ENCODE measurements at regions not wholly inside any gene's neighbourhood (a gene's known extent, or its start where the extent isn't known, plus 50 kb on each side); places are given as distances from the start of the nearest gene placed in this dataset.

GRCh38 chr2:154532763-154533162, 165.7 kb upstream of the KCNJ3 start:
- H3K27ac Mint-ChIP-seq (ENCODE audit: unreplicated experiment), result no peak overlapping the region
- no peak overlapping the region for H3K4me3 Mint-ChIP-seq (ENCODE audit: unreplicated experiment)
- no peak for DNase-seq (ENCODE audit: extremely low spot score, unreplicated experiment)
- H3K36me3 Mint-ChIP-seq (ENCODE audit: unreplicated experiment), result no peaks in the 10 kb centered on the region
- peaks cover 4% of the 10 kb centered on the region for H3K27me3 Mint-ChIP-seq (ENCODE audit: unreplicated experiment)
- TF ChIP-seq, protein P1, sequence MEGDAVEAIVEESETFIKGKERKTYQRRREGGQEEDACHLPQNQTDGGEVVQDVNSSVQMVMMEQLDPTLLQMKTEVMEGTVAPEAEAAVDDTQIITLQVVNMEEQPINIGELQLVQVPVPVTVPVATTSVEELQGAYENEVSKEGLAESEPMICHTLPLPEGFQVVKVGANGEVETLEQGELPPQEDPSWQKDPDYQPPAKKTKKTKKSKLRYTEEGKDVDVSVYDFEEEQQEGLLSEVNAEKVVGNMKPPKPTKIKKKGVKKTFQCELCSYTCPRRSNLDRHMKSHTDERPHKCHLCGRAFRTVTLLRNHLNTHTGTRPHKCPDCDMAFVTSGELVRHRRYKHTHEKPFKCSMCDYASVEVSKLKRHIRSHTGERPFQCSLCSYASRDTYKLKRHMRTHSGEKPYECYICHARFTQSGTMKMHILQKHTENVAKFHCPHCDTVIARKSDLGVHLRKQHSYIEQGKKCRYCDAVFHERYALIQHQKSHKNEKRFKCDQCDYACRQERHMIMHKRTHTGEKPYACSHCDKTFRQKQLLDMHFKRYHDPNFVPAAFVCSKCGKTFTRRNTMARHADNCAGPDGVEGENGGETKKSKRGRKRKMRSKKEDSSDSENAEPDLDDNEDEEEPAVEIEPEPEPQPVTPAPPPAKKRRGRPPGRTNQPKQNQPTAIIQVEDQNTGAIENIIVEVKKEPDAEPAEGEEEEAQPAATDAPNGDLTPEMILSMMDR (IDR thresholded peaks at IDR 0.05), result no peak
- no peaks in the 10 kb centered on the region for H3K4me1 Mint-ChIP-seq (ENCODE audit: unreplicated experiment)
- no peaks in the 10 kb centered on the region for H3K9me3 Mint-ChIP-seq (ENCODE audit: unreplicated experiment)

GRCh38 chr2:154533300-154533940, 165.1 kb upstream of the KCNJ3 start:
- H3K27me3 Mint-ChIP-seq (ENCODE audit: unreplicated experiment), result peaks cover 8% of the 10 kb centered on the region
- no peak for DNase-seq (ENCODE audit: extremely low spot score, unreplicated experiment)
- H3K9me3 Mint-ChIP-seq (ENCODE audit: unreplicated experiment), result no peaks in the 10 kb centered on the region
- H3K4me1 Mint-ChIP-seq (ENCODE audit: unreplicated experiment), result no peaks in the 10 kb centered on the region
- no peaks in the 10 kb centered on the region for H3K36me3 Mint-ChIP-seq (ENCODE audit: unreplicated experiment)
- no peak overlapping the region for H3K27ac Mint-ChIP-seq (ENCODE audit: unreplicated experiment)
- TF ChIP-seq, protein P1 (IDR thresholded peaks at IDR 0.05), result no peak
- no peak overlapping the region for H3K4me3 Mint-ChIP-seq (ENCODE audit: unreplicated experiment)

- Mint-ChIP-seq H3K27me3 (ENCODE audit: unreplicated experiment) (peaks cover 8% of the 10 kb centered on the region), H3K4me3 (ENCODE audit: unreplicated experiment) (no peak overlapping the region), H3K36me3 (ENCODE audit: unreplicated experiment) (no peaks in the 10 kb centered on the region), H3K4me1 (ENCODE audit: unreplicated experiment) (no peaks in the 10 kb centered on the region), H3K9me3 (ENCODE audit: unreplicated experiment) (no peaks in the 10 kb centered on the region), H3K27ac (ENCODE audit: unreplicated experiment) (no peak overlapping the region)
- no peak for DNase-seq (ENCODE audit: extremely low spot score, unreplicated experiment)
- TF ChIP-seq, protein P1 (IDR thresholded peaks at IDR 0.05), result no peak
These were observed 161.5 kb upstream of the KCNJ3 start for GRCh38 chr2:154537024-154537423.

- TF ChIP-seq, protein P1 (IDR thresholded peaks at IDR 0.05), result no peak
- Mint-ChIP-seq H3K4me1 (ENCODE audit: unreplicated experiment) (no peaks in the 10 kb centered on the region), H3K9me3 (ENCODE audit: unreplicated experiment) (no peaks in the 10 kb centered on the region), H3K36me3 (ENCODE audit: unreplicated experiment) (no peaks in the 10 kb centered on the region), H3K4me3 (ENCODE audit: unreplicated experiment) (no peak overlapping the region), H3K27ac (ENCODE audit: unreplicated experiment) (no peak overlapping the region), H3K27me3 (ENCODE audit: unreplicated experiment) (peaks cover 8% of the 10 kb centered on the region)
- DNase-seq (ENCODE audit: extremely low spot score, unreplicated experiment), result no peak
These were observed 160.5 kb upstream of the KCNJ3 start for GRCh38 chr2:154537843-154538450.

- Mint-ChIP-seq H3K27me3 (ENCODE audit: unreplicated experiment) (no peaks in the 10 kb centered on the region), H3K27ac (ENCODE audit: unreplicated experiment) (no peak overlapping the region), H3K9me3 (ENCODE audit: unreplicated experiment) (peaks cover 5% of the 10 kb centered on the region), H3K36me3 (ENCODE audit: unreplicated experiment) (no peaks in the 10 kb centered on the region), H3K4me1 (ENCODE audit: unreplicated experiment) (no peaks in the 10 kb centered on the region), H3K4me3 (ENCODE audit: unreplicated experiment) (no peak overlapping the region)
- no peak for DNase-seq (ENCODE audit: extremely low spot score, unreplicated experiment)
- TF ChIP-seq, protein P1 (IDR thresholded peaks at IDR 0.05), result no peak
These were observed 152.2 kb upstream of the KCNJ3 start for GRCh38 chr2:154546341-154546740.

Measured in osteocyte (in vitro differentiated cells).